NCI-H1694 treated with DMSO at 0.1 percent for 48 hours (cell line): ENCODE measurements at regions not wholly inside any gene's neighbourhood (a gene's known extent, or its start where the extent isn't known, plus 50 kb on each side); places are given as distances from the start of the nearest gene placed in this dataset.

Source experiments
- DNase-seq: peaks from one replicate; lab custom pipeline; 2025; lab: John Stamatoyannopoulos, UW

DNA sequence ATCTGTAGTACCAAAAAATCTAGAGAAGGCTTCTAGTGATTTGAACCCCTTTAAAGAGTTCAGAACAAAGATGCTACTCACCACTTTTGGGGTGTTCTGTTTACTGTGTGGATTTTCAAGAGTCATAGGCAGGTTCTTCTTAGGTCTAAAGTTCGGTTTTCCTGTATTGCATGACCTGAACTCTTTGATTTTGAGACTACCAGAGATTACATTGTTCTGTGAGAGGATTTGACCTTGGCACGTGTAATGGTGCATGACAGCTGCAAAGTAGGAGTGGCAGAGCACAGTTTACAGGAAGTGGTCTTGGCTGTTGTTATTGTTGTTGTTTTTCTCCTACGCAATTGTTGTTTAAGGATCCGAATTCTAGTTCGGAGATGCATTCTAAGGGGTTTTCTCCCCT is 592.7 kb downstream of the EPHA7 start:
- no peak for DNase-seq

DNA sequence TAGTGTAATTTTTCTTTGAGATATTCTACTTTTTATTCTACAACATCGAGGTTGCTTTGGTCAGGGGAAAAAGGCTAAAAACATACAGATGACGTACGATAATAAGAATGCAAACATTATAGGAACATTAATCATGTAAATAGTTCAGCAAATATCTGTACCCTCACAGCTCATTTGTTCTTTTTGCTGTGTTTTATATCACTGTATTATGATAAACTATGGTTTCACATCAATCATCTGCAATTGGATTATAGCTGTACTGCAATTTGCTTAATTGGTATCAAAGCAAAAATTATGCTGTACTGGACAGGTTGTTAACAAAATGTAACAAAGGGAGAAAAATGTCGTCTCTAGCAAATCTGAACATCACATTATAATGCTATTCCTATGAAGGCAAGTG is 597.1 kb downstream of the EPHA7 start:
- no peak for DNase-seq

DNA sequence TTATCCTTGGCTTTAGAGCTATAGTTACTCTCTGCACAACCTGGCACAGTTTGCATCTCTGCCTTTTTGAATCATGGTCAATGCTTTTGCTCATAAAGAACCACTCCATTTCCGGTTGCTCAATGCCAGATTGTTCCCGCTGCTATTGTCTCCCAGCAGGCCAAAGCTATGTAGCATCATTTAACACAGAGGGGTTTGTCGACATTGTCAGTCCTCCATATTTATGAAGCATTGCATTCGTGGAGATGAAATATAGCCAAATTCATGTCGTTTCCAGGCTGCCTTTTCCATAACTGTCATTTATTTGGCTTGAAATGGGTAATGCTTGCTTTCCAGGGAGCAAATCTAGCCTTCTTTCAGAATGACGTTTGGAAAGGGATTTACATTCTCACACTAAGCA is 598.8 kb downstream of the EPHA7 start:
- DNase-seq, result no peak

DNA sequence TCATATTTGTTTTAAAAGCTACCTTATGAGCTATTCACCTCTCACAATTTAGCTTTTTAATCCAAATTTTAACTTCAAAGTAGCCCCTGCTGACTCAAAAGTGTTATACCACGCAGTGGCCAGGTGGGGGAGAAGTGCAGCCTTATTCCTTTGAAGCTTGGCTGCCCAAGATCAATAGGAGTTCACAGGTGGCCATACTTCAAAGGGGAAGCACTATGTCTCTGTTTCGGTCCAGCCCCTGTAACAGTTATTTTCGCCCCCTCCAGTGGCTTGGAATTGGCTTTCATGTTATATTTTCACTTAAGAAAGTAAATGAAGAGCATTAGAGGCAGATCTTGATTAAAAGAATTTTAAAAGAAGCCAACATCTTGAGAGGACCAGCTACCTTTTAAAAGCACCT is 608.4 kb downstream of the EPHA7 start:
- peak; percentile 35 for DNase-seq

DNA sequence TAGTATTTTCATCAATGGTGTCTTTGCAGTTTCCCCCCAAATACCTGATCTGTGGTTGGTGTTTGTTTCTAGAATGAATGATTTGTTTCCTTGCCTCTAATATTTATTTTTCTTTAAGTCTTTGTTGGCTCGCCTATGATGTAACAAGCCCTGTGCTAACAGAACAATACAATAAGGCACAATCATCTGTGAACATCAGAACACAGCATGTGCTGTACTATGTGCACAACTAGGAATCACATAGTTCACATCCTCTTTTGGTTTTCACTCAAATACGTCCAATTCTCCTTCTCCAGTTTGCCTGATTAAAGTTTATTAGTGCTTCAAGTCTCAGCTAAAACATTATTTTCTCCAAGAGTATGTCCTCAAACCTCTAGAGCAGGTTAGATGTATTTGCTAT is 613.1 kb downstream of the EPHA7 start:
- no peak for DNase-seq

DNA sequence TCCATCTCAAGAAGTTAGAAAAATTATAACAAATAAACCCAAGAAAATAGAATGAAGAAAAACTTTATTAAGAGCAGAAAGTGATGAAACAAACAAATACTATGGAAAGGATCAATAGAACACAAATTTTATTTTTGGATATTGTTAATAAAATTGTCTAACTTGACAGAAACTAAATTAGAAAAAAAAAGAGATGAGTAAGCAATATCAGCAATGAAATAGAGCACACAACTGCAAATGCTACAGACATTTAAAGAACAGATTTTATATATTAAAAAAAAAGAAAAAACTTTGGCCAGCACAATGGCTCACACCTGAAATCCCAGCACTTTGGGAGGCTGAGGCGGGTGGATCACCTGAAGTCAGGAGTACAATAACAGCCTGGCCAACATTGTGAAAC is 628.0 kb downstream of the EPHA7 start:
- DNase-seq, result no peak

DNA sequence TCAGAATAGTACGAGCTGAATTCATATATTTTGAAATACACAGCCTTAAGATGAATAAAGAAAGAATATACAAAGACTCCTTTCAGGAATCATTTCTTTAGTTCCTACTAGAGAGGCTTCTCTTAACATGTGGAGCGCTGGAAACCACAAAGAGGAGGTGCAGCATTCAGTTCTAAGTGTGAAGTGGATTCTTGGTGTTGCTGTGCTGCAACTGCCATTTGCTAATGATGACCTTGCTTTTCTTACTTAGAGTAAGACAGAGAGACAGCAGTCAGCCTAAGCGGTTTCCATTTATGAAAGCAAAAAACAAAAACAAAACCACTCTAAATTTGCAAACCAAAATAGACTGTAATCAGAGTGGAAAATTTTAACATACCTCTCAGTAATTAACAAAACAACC is 629.0 kb downstream of the EPHA7 start:
- DNase-seq, result no peak

DNA sequence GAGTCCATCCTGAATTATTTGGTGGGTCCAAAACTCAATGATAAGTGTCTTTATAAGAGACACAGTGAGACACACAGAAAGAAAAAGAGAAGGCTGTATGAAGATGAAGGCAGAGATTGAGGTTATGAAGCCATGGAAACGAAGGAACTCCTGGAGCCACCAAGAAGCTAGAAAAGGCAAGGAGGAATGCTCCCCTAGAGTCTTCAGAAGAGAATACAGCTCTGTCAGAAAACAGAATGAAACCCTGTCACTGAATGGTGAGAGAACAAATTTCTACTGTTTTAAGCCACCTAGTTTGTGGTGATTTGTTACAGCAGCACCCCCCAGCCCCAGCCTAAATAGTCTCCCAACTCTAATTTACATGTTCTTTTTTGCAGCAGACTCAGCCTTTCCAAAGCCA is 635.1 kb downstream of the EPHA7 start:
- DNase-seq, result no peak

DNA sequence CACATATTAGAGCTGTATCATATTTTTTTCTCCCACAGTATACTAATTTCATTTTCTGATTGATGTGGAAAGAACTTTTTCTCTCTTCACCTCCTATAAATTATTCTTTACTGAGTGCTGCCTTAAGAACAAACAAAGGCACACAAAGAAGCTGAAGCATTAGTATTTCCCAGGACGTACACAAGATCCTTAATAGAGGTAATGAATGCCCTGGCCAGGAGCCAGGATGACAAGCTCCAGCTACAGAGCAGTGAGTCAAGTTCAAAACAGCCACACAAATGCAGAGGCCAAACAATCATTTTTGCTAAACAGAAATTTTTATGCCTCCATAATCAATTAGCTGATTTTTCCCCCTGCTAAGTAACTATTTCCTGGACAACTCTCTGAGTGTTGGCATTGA is 639.6 kb downstream of the EPHA7 start:
- DNase-seq, result peak; percentile 15

DNA sequence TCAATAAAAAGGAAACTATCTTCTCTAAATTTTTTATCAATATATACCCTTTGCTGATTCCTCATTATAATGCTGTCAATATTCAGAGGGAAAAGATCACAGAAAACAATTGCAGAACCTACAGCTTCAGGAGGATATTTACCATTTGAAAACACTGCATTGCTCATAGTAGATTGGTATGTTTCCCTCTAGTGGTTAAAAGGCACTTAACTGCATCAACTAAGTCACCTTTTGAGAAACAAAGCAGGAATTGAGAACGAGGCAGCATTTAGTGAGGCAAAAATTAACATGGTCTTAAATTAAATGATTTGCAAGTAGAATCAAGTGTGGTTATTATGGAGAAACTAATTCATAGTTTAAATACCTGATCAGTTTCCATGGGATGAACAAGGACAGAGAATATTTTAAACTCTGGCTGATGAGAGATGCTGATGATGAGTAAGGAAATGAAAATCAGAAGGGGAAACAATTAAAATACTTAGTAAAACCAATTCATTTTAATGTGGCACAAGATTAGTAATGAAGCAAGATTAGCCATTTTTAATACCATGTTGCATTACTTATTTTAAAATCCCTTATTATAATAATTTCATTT is 642.1 kb downstream of the EPHA7 start:
- peak; percentile 42 for DNase-seq

DNA sequence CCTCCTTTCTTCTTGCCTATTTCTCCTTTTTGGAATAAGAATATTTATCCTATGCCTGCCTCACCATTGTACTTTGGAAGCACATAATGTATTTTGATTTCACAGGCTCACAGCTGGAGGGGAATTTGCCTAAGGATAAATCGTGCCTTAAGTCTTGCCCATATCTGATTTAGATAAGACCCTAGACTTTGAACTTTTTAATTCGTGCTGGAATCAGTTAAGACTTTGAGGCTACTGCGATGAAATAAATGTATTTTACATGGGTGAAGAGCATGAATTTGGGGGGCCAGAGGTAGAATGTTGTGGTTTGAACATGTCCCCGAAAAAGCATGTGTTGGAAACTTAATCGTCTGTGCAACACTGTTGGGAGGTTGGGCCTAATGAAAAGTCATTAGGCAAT is 648.8 kb downstream of the EPHA7 start:
- no peak for DNase-seq

DNA sequence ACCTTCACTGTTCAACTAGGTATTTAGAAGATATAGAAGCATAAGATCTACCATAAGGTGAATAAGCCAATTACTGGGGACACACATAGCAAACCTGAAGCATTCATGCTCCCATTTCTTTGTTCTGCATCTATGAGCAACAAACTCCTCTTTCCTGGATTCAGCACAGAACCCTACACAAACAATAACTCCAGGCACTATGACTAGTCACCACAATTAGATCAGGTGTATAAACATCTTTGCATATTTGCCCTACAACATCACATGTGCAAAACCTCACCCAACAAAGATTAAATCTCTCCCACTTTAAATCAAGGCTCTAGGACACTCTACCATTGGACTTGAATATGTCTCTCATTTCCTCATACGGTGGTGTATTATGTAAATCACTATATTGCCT is 652.3 kb downstream of the EPHA7 start:
- no peak for DNase-seq

DNA sequence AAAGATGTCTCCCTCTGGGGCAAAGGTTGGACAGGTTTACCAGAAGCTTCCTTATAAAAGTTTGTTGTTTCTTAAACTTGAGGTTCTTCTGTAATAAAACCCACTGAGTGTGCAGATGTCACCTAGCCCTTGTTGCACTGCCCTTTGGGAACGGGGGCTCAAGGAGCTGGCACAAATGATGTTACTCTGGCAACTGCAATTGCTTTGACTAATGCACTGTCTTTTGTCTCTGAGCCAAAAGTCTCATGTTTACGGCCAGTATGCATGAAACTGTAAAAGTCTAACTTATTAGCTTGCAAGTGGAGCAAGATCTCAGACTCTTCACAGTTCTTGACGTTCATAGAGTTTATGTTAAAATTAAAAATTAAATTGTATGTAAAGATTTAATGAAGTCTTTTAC is 655.7 kb downstream of the EPHA7 start:
- DNase-seq, result no peak

DNA sequence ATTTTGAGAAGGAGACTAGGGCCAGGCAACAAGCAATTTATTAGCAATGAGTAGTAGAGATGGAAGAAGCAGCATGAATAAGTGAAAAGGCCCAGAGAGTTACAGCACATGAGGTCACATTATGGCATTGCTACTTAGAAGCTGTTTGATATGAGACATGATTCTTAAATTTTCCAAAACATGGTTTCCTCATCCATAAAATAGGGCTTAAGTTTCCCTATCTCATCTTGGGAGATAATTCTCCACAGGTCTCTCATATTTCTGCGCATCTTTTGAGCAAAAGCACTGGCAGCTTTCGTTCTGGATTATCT is 656.1 kb downstream of the EPHA7 start:
- DNase-seq, result no peak

DNA sequence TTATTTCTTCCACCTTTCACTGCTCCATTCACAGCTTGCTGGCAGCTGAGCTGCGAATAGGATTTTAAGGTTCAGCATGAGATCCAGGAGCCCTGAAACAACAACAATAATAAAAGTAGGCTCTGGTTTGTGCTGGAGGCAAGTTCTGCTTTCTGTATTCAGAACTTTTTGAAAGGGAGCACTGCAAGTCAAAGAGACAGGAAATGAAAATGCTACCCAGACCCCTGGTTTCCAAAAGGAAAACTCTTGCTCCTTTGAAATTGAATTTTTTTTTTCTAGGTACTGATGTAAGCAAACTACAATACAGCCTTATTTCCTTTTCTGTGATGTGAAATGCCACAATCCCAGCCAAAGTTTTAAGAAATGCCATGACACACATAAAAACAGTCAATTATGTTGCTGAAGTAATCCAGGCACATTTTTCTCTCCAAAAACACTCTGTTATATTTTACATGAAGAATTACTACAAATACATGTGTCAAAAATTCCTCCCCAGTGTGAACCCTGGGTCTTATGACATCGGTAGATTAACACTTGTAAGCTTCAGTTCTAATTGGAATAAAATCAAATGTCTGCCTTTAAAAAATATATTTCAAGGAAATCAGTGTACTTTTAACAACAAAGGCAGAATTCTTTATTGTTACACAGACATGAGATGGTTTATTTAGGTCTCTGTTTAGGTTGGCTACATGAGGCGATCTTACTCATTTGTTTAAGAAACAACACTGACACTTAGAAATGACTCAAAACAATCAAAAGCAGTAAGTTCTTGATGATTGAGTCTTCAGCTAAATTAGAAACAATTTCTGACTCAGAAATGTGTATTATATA is 656.7 kb downstream of the EPHA7 start:
- no peak for DNase-seq

DNA sequence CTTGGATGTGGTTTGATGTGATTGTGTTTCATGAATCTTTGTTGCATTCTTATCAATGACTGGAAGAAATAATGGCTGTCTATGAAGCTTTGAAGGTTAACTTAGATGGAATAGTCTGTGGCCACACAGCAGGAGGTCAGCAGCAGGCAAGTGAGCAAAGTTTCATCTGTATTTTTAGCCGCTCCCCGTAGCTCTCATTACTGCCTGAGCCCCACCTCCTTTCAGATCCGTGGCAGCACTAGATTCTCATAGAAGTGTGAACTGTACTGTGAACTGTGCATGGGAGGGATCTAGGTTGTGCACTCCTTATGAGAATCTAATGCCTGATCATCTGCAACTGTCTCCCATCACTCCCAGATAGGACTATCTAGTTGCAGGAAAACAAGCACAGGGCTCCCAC is 660.2 kb downstream of the EPHA7 start:
- DNase-seq, result no peak

DNA sequence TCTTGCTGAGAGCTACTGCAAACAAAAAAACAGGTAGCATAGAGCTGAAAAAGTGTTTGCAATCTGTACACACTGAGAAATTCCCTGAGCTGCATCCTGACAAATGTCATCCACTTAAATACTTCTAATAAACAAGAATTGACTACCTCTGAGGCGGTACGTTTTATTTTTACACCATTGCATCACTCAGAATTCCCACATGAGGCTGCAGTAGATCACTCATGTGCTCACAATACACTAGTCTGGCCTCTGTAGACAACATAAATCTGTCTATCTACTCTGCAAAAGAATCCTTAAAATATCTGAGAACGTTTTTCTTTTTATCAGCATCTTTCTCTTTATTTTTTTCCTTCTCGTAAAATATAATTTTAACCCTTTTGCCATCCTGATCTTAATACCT is 661.4 kb downstream of the EPHA7 start:
- no peak for DNase-seq

DNA sequence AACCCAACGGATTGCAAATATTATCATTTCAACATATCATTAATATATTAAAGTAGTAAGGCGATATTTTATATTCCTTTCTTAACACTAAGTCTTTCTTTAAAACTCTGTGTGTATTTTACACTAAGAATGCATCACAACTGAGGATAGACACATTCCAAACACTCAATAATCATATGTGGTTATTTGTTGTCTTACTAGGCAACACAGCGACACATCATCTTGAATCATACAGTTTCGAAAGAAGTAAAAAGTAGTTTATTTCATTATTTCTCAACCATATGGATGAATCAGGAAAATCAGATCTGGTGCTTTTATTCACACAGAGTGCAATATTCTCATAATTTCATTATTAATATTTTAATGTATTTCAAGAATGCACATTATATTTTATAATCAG is 662.4 kb downstream of the EPHA7 start:
- DNase-seq, result no peak

DNA sequence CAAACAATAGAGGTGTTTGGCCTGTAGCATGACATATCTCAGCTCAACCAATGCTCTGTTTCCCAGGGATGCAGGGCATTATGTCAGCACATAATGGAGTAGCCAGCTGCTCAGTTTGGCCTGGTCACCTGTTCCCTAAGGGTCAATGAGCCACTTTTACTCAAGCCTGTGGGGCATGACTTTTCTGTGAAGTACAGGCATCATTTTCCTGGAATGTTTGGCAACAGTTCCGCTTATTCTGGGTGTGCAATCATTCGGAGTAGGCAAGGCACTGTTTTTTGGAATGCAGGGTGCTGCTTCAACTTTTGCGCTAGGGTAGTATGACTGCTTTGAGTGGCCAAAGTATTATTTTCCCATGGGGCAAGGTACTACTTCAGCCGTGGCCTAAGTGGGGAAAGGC is 665.4 kb downstream of the EPHA7 start:
- DNase-seq, result no peak

DNA sequence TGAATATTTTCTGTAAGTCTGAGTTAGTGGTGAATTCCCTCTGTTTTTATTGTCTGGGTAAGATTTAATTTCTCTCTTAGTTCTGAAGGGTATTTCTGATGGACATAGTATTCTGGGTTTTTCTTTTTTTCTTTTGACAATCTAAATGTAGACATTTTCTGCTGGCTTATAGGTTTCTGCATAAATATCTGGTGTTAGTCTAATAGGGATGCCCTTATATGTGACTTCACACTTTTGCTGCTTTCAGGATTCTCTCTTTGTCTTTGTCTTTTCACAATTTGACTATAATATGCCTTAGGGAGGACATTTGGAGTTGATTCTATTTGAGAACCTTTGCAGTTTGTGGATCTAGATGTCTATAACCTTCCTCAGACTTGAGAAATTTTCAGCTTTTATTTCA is 667.2 kb downstream of the EPHA7 start:
- DNase-seq, result no peak

DNA sequence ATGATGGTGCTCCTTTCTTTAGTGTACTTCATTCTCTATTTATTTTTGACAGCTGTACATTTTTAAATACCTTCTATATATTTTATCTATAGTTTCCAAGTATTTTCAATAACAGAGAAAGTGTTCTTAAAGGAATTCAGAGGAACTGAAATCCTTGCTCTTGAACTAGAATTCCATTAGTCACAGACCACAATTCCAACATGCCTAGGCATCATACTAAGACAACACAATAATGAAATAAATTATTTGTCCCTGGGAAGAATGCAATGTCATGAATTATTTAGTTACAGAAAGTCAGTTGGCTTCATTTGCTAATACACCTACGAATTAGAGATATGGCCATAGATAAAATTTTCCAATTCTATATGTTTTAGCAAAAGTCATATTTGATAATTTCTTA is 671.2 kb downstream of the EPHA7 start:
- no peak for DNase-seq

DNA sequence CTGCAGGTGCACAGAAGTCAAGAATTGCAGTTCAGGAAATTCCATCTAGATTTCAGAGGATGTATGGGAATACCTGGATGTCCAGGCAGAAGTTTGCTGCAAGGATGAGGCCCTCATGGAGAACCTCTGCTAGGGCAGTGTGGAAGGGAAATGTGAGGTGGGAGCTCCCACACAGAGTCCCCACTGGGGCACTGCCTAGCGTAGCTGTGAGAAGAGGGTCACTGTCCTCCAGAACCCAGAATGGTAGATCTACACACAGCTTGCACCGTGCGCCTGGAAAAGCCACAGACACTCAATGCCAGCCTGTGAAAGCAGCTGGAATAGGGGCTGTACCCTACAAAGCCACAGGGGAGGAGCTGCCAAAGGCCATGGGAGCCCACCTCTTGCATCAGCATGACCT is 681.4 kb downstream of the EPHA7 start:
- DNase-seq, result no peak

DNA sequence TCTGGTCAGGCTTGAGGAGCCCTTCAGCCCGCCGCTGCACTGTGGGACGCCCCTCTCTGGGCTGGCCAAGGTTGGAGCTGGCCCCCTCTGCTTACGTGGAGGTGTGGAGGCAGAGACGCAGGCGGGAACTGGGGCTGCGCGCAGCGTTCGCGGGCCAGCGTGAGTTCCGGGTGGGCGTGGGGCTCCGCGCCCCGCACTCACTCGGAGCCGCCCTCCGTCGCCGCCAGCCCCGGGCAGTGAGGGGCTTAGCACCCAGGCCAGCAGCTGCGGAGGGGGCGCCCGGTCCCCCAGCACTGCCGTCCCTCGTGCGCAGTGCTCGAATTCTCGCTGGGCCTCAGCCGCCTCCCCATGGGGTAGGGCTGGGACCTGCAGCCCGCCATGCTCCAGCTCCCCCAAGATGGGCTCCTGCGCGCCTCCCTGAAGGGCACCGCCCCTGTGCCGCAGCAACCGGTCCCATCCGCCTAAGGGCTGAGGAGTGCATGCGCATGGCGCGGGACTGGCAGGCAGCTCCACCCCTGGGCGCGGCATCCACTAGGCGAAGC is 695.9 kb downstream of the EPHA7 start:
- DNase-seq, result no peak

DNA sequence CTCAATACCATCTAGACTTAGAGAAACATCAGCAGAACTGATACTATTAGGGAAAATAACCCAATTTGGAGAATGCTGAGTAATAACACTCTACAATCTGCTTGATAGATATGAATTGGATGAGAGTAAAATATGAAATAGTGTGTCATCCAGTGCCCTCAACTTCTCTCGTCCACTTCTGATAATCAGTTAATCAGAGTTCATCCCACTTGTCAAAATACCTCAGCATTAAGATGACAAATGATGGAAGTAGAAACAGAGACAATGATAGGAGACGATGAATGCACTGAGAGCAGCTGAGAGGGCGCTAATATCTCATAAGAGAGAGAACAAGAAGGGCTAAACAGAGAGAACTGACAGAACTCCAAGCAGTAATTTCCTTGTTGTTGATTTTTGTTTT is 699.6 kb downstream of the EPHA7 start:
- no peak for DNase-seq
